Breast epithelium (tissue), 4 donors: ENCODE measurements at regions not wholly inside any gene's neighbourhood (a gene's known extent, or its start where the extent isn't known, plus 50 kb on each side); places are given as distances from the start of the nearest gene placed in this dataset.

ENCODE experiments used
- DNase-seq, 2 donors: peaks; one replicate each; pipeline ENCODE4 v3.0.0-alpha.2; 2019; ENCODE audit warnings: low spot score in 2 of 2
- H3K27ac ChIP-seq, 2 donors: fragments of 200-600 bp; sonication (generic) in 1 of 2; one replicate each; pipeline ENCODE4 v1.5.1; 2016 to 2019; ENCODE audit warnings: mild to moderate bottlenecking in 1 of 2
- H3K27me3 ChIP-seq, 2 donors: fragments of 200-600 bp; sonication (generic) in 1 of 2; one replicate each; pipeline versions ENCODE4 v1.5.1 to v1.6.0; 2017 to 2019; ENCODE audit warnings: control low read depth in 1 of 2, mild to moderate bottlenecking in 1 of 2
- H3K36me3 ChIP-seq: fragments of 200-600 bp; one replicate; pipeline ENCODE4 v1.5.1; 2019
- H3K4me1 ChIP-seq, 2 donors: fragments of 200-600 bp; sonication (generic); one replicate each; pipeline ENCODE4 v1.5.1; 2016 to 2019; ENCODE audit warnings: control low read depth in 1 of 2
- H3K4me3 ChIP-seq, 3 donors: fragments of 200-600 bp; sonication (generic); 1 replicate in 2 of 3; 2 replicates in 1 of 3; pipeline ENCODE4 v1.5.1; 2016 to 2019; ENCODE audit warnings: mild to moderate bottlenecking in 3 of 3, moderate library complexity in 2 of 3
- H3K9me3 ChIP-seq, 2 donors: fragments of 200-600 bp; sonication (generic) in 1 of 2; one replicate each; pipeline ENCODE4 v1.5.1; 2016 to 2019; ENCODE audit warnings: control low read depth in 1 of 2
- POLR2A ChIP-seq: fragments of 450-650 bp; IDR thresholded peaks from one replicate; pipeline ENCODE4 v1.6.1; 2016; ENCODE audit warnings: antibody characterized with exemption, mild to moderate bottlenecking, moderate library complexity
- POLR2AphosphoS5 ChIP-seq, 3 donors: sonication (generic); formaldehyde crosslinking; IDR thresholded peaks; one replicate each; pipeline ENCODE4 v1.6.1; 2017; ENCODE audit warnings: antibody characterized with exemption in 3 of 3
- intact Hi-C: fragments of 100-400 bp; cut with DNase I; formaldehyde crosslinking; loops from one replicate; pipeline ENCODE4 v1.15.1; 2023; ENCODE audit warnings: low total_unique reads
- TF ChIP-seq, protein P1 (sequence below), 3 donors: fragments of 450-650 bp; IDR thresholded peaks; one replicate each; pipeline ENCODE4 v1.5.1; 2016 to 2017; ENCODE audit warnings: antibody characterized with exemption in 3 of 3, mild to moderate bottlenecking in 3 of 3, moderate library complexity in 3 of 3

- no peak for TF ChIP-seq POLR2AphosphoS5 (IDR thresholded peaks at IDR 0.05)
- TF ChIP-seq, protein P1, sequence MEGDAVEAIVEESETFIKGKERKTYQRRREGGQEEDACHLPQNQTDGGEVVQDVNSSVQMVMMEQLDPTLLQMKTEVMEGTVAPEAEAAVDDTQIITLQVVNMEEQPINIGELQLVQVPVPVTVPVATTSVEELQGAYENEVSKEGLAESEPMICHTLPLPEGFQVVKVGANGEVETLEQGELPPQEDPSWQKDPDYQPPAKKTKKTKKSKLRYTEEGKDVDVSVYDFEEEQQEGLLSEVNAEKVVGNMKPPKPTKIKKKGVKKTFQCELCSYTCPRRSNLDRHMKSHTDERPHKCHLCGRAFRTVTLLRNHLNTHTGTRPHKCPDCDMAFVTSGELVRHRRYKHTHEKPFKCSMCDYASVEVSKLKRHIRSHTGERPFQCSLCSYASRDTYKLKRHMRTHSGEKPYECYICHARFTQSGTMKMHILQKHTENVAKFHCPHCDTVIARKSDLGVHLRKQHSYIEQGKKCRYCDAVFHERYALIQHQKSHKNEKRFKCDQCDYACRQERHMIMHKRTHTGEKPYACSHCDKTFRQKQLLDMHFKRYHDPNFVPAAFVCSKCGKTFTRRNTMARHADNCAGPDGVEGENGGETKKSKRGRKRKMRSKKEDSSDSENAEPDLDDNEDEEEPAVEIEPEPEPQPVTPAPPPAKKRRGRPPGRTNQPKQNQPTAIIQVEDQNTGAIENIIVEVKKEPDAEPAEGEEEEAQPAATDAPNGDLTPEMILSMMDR (IDR thresholded peaks at IDR 0.05): no peak
Observed at GRCh38 chr5:34447424-34447823, 208.7 kb upstream of the RAI14 start.

GRCh38 chr5:34449639-34450038 is 206.5 kb upstream of the RAI14 start:
- H3K4me3 ChIP-seq: no peak overlapping the region
- H3K27ac ChIP-seq: no peak overlapping the region
- TF ChIP-seq, protein P1 (IDR thresholded peaks at IDR 0.05): no peak
- no peak for DNase-seq
- H3K27me3 ChIP-seq: no peaks in the 10 kb centered on the region
- no peaks in the 10 kb centered on the region for H3K4me1 ChIP-seq
- intact Hi-C loops: no loop called here
- H3K9me3 ChIP-seq: no peaks in the 10 kb centered on the region
- H3K36me3 ChIP-seq: no peaks in the 10 kb centered on the region

More at GRCh38 chr5:34447424-34447823, 208.7 kb upstream of the RAI14 start:
- no peaks in the 10 kb centered on the region for H3K36me3 ChIP-seq
- H3K4me1 ChIP-seq: no peaks in the 10 kb centered on the region
- H3K9me3 ChIP-seq: no peaks in the 10 kb centered on the region
- H3K27ac ChIP-seq: no peak overlapping the region
- intact Hi-C loops: no loop called here
- no peak for DNase-seq
- no peak overlapping the region for H3K4me3 ChIP-seq
- H3K27me3 ChIP-seq: no peaks in the 10 kb centered on the region

DNA sequence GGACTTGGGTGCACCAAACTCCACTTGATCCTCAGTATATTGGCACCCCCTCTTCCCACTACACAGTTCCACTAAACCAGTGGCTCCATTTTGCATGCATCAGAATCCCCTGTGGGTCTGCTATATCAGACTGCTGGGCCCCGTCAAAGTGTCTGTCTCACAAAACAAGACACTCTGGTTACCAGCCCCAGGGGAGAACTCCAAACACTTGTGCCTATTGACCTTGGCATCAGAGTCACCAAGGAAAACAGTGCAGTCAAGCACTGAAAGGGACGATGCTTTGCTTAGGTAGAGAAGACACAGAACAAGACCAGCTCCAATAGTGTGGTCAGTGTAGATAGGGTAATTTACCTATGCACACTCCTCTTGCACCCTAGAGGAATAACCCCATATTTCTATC is 205.8 kb upstream of the RAI14 start:
- no peaks in the 10 kb centered on the region for H3K27me3 ChIP-seq
- no peak overlapping the region for H3K4me3 ChIP-seq
- no peaks in the 10 kb centered on the region for H3K4me1 ChIP-seq
- peak in 1 of 2 donors; percentile 61 for DNase-seq
- no peaks in the 10 kb centered on the region for H3K36me3 ChIP-seq
- TF ChIP-seq, protein P1 (IDR thresholded peaks at IDR 0.05): no peak
- TF ChIP-seq POLR2A: no peak
- TF ChIP-seq POLR2AphosphoS5 (IDR thresholded peaks at IDR 0.05): no peak
- intact Hi-C loops: no loop called here
- no peaks in the 10 kb centered on the region for H3K9me3 ChIP-seq
- peak overlapping the region in 1 of 2 donors; percentile 35 for H3K27ac ChIP-seq

DNA sequence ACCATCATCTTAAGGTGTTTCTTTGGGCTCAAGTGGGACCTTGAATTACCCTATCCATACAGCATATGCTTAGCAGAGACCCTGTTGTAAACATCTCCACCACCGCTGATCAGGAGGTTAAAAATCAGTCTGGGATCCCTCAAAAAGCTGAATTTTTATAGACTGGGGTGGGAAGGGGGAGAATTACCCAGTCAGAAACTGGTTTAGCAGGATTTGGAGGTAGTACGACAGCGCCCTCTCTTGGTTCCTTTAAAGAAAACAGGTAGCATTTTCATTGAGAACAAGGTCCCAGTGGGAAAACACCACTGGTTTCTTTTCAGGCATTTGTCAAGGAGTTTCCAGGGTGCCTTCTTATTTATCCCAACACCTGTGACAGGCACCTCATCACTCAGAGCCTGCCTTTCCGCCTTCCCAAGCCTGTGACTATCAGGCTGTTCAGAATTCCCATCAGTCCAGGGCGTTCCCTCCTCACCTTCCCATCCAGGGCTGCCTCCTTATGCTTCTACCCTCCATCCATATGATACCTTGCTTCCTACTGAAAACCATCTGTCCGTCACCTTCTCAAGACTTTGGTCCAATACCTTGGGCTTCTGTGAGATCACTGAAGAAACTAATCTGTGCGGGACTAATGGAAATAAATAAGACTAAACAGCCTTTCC is 203.8 kb upstream of the RAI14 start:
- TF ChIP-seq, protein P1 (IDR thresholded peaks at IDR 0.05): peak in 2 of 3 donors; percentile 49 to 53
- TF ChIP-seq POLR2AphosphoS5 (IDR thresholded peaks at IDR 0.05): no peak
- no peak for TF ChIP-seq POLR2A
- no peaks in the 10 kb centered on the region for H3K9me3 ChIP-seq
- H3K4me1 ChIP-seq: no peaks in the 10 kb centered on the region
- no peak for DNase-seq
- no peak overlapping the region for H3K4me3 ChIP-seq
- H3K27me3 ChIP-seq: no peaks in the 10 kb centered on the region
- no peaks in the 10 kb centered on the region for H3K36me3 ChIP-seq
- H3K27ac ChIP-seq: no peak overlapping the region
- intact Hi-C loops: no loop called here

DNA sequence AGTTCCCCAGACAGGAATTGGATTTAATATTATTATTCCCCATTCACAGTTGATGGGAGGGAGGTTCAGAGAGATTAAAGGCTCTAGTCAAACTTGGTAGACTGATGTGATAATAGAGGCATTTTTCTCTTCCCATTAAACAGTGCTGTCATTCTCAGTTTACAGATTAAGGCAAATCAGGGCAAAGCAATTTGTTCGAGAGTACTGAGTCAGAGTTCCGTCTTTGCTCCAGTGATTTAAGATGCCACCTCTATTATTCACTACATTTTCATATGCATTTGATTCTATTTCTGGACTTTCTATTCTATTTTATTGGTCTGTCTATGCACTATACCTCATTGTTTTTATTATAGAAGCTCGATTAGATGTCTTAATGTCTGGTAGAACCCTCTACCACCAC is 201.0 kb upstream of the RAI14 start:
- Histone ChIP-seq H3K4me1 (no peaks in the 10 kb centered on the region), H3K9me3 (no peaks in the 10 kb centered on the region), H3K27ac (no peak overlapping the region), H3K36me3 (no peaks in the 10 kb centered on the region), H3K27me3 (no peaks in the 10 kb centered on the region), H3K4me3 (no peak overlapping the region)
- no peak for DNase-seq
- TF ChIP-seq, protein P1 (IDR thresholded peaks at IDR 0.05): no peak
- TF ChIP-seq POLR2AphosphoS5 (IDR thresholded peaks at IDR 0.05) (no peak), POLR2A (no peak)
- intact Hi-C loops: no loop called here
